ENCODE measurements at regions not wholly inside any gene's neighbourhood (a gene's known extent, or its start where the extent isn't known, plus 50 kb on each side); places are given as distances from the start of the nearest gene placed in this dataset.
"Not testable (repeated sequence)": the region's sequence is repeated elsewhere in the genome, so short reads cannot be mapped to it uniquely, and the experiment has no call there.

DNA sequence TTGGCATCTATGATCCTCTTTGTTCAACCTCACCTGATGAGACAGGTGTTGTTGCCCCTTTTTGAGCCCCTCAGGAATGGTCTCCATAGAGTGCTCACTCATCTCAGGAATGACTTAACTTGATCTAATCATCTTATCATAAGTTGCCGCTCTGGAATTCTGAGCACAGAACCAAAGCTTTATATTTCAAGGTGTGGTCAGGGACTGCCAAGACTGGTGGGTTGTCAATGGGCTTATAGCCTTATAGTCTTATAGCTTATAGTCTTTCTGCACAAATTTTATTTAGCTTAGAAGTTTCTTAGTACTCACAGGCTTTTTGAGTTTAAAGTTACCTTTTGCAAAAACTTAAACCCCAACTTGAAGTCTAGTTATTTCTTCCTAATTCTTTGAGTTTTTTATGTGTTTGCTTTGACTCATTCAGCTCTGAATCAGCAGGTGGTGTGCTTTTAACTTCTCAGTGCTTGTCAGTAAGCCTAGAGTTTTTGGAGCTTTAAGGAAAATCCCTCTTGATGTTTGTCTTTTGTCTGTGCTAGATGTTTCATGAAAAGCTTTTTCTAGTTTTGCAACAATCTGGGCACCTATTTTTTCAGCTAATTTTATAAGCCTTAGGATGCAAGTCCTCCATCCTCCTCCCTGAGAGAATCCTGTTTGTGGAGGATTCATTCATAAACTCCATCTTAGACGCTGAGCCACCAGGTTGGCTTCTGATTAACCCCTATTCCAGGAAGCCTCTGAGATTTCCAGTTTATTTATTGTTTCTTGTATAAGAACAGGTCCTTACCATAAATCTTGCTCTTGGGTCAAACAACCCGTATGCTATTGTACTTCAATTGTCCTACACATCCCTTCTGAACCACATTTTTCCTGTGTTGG lies 72.3 kb upstream of the SSTR4 start:
- DNase-seq, result no peak

DNA sequence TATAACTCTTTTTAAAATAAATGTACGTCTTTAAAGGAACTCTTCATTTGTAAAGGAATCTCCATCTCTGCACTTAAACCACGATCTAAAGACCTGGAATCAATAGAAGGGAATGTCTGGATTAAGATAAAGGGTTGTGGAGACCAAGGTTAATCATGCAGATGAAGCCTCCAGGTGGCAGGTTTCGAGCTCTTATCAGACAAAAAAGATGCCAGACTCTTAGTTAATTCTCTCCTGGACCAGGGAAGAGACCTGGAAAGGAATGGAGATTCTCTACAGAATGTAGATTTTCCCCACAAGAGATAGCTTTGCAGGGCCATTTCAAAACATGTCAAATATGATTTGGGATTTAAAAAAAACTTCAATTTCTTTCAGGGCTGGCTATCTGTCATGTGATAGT lies 71.5 kb upstream of the SSTR4 start:
- no peak for DNase-seq

DNA sequence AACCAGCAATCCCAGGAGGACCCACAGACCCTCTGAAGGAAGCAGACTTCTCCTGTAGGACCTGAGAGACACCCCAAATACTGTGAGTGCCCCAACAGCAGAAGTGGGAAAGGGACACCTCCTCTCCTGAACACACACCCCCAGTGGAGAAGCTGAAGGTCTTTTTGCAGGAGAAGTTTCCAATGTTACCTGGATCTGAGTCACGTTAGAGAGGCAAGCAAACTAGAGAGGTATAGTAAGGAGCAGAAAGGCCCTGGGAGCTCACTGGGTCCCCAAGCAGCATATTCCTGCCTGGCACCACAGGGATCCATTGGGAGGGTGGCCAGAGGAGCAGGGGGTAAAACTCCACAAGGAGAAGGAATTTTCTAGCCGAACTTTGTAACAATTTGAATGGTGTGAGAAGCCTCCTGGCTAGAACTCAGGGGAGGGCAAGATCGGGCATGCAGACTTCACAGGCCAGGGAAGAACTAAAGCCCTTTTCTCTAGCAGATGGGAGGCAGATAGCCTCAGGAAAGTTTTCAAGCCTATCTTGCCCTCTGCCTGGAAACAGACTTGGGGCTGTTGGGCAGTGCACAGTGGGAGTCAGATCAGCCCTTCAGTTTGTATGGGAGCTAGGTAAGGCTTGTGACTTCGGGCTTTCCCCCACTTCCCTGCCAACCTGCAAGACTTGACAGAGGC lies 68.2 kb upstream of the SSTR4 start:
- DNase-seq, result no peak

DNA sequence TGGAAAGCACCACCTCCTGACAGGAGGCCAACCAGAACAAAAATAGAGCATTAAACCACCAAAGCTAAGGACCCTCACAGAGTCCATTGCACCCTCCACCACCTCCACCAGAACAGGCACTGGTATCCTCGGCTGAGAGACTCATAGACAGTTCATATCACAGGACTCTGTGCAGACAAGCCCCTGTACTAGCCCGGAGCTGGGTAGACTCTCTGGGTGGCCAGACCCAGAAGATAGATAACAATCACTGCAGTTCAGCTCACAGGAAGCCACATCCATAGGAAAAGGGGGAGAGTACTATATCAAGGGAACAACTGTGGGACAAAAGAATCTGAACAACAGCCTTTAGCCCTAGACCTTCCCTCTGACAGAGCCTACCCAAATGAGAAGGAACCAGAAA lies 67.4 kb upstream of the SSTR4 start:
- not testable (repeated sequence) for DNase-seq

DNA sequence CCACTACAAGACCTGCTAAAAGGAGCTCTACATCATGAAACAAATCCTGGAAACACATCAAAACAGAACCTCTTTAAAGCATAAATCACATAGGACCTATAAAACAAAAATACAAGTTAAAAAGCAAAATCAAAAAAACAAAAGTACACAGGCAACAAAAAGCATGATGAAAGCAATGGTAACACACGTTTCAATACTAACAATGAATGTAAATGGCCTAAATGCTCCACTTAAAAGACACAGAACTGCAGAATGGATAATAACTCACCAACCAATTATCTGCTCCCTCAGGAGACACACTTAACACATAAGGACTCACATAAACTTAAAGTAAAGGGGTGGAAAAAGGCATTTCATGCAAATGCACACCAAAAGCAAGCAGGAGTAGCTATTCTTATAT lies 66.1 kb upstream of the SSTR4 start:
- DNase-seq, result not testable (repeated sequence)

DNA sequence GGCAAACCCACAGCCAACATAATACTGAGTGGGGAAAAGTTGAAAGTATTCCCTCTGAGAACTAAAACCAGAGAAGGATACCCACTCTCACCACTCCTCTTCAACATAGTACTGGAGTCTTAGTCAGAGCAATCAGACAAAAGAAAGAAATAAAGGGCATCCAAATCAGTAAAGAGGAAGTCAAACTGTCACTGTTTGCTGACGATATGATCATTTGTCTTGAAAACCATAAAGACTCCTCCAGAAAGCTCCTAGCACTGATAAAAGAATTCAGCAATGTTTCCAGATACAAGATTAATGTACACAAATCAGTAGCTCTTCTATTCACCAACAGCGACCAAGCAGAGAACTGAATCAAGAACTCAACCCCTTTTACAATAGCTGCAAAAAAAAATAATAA lies 64.0 kb upstream of the SSTR4 start:
- peak in 1 of 4 experiments; percentile 10 for DNase-seq

DNA sequence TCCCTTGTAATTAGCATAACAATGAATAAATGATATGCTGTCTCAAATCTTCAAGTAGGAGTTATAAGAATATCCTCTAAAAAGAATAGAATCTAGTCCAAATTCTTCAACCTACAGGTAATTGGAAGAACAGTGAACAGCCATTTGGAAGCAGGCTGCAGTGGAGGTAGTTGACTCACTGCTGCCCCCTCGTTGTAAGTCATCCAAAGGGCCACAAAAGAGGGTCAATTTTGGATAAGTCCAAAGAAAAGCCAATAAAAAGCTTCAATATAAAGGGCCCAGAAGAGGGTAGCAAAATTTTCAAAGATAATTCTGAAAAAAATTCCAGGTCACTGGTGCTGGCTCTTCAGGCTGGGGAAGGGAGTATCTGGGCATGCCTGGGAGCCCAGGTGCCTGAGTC lies 60.8 kb upstream of the SSTR4 start:
- DNase-seq, result peak; percentile 42 to 64 (median 54)

DNA sequence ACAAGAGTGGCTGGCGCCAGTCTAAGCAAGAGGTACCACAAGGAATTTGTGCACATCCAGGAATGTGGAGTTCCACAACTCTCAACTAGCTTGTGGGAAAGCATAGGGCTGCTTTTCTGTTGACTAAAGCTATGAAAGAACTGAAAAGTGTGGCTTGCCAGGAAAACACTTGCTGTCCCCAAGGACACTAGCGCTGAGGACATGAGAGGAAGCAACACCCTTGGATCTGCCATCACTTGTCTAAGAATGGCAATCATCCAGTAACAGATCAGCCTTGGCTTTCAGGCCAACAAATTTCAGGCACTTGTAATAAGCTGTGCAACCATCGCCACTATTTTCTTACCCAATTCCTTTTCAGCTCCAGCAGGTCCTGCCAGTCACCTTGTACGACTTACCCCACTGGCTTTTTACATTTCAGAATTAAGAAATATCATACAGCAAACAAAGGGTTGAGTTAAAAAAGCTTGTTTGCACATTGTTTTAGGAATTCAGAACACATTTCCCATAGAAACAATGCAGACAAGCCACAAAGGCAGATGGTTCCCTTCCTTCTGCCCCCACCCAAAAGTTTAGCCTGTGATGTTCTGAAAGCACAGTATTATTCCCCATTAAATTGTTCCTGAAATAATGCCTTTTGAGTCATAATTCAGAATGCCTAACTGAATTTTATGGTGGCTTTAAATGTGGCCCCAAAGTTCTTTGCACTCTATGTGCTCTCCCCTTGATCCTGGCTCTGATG lies 57.9 kb upstream of the SSTR4 start:
- DNase-seq, result no peak

DNA sequence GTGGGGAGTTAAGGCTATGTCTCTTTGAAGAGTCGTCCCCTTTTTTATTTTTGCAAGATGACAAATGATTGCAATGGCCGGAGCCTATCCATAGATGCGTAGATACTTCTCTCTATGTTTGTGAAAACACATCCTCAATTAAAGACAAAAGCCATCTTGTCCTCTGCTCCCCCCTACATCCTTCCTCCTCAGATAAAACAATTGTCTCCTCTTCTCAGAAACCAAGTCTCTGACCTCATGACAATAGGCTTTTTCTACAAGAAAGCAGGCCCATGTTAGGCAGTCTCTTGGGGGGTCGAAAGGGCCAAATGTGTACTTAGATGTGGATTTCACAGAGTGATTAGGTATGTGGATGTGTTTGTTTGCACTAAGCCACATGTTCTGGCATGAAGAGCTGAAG lies 51.1 kb upstream of the SSTR4 start:
- no peak for DNase-seq

DNA sequence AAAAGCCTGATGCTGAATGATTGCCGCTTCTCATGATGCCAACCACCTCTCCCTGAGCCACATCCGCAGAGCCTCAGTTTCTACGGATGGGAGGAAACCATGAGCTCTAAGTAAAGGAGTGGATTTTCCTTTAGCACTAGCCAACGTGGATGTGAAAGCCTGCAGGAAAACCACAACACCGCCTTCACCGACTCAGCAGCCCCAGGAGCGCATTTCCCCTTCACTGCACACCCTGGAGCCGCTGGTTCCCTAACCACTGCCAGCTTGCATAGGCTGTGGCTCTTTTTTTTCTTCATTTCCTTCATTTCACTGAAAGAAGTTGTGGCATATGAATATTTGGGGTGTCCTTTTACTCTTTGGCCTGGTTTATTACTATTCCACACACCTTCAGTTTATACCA lies 50.5 kb upstream of the SSTR4 start:
- peak; percentile 61 to 82 (median 76) for DNase-seq

DNA sequence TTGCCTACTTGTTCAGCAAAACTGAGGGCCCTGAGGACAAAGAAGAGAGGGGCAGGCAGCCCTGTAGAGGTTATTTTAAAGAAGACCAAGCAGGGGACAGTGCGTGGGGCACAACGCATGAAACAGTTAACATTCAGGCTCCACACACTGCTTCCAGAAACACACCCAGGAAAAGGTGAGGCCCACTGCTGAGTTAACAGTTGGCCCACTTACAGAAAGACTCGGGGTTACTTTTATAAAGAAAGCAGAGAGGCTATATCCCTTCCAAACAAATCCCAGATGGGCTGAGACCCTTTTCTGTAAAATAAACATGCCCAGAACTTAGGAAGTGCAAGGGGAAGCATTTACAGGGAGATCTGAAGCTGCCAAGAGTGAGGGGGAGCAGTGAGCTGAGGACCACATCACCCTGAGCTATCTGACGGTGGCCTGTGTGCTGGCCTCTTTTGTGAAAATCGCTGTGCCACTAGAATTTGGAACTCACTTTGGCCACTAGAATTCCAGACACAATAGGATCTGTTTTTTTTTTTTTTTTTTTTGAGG lies 49.8 kb upstream of the SSTR4 start:
- no peak for DNase-seq
